Smooth muscle cell (in vitro differentiated cells): ENCODE measurements at regions not wholly inside any gene's neighbourhood (a gene's known extent, or its start where the extent isn't known, plus 50 kb on each side); places are given as distances from the start of the nearest gene placed in this dataset.
"Not testable (repeated sequence)": the region's sequence is repeated elsewhere in the genome, so short reads cannot be mapped to it uniquely, and the experiment has no call there.

Experiments
- DNase-seq: peaks from one replicate; lab custom pipeline; 2025; ENCODE audit not compliant: unreplicated experiment; lab: John Stamatoyannopoulos, UW
- H2AFZ ChIP-seq: fragments of 200-600 bp; sonication (generic); 2 replicates; pipeline ENCODE4 v1.6.0; 2016; ENCODE audit warnings: antibody characterized with exemption, low read depth, mild to moderate bottlenecking
- H3F3A ChIP-seq: fragments of 200-600 bp; sonication (generic); 2 replicates; pipeline ENCODE4 v1.6.0; 2017; ENCODE audit warnings: antibody characterized with exemption, low read depth
- H3K27ac ChIP-seq: fragments of 200-600 bp; sonication (generic); 2 replicates; pipeline ENCODE4 v1.5.1; 2016; ENCODE audit warnings: low read depth, mild to moderate bottlenecking
- H3K27me3 ChIP-seq: fragments of 200-600 bp; sonication (generic); 2 replicates; pipeline ENCODE4 v1.6.1; 2016; ENCODE audit warnings: low read depth, mild to moderate bottlenecking
- H3K36me3 ChIP-seq: fragments of 200-600 bp; sonication (generic); 2 replicates; pipeline ENCODE4 v1.5.1; 2016; ENCODE audit warnings: low read depth
- H3K4me1 ChIP-seq: fragments of 200-600 bp; sonication (generic); 2 replicates; pipeline ENCODE4 v1.5.1; 2016; ENCODE audit warnings: low read depth
- H3K4me2 ChIP-seq: fragments of 200-600 bp; sonication (generic); 2 replicates; pipeline ENCODE4 v1.6.0; 2016; ENCODE audit warnings: mild to moderate bottlenecking
- H3K4me3 ChIP-seq: fragments of 200-600 bp; sonication (generic); 2 replicates; pipeline ENCODE4 v1.5.1; 2016; ENCODE audit warnings: mild to moderate bottlenecking
- H3K79me2 ChIP-seq: fragments of 200-600 bp; sonication (generic); 2 replicates; pipeline ENCODE4 v1.6.0; 2016; ENCODE audit warnings: low read depth, mild to moderate bottlenecking
- H3K9ac ChIP-seq: fragments of 200-600 bp; sonication (generic); 2 replicates; pipeline ENCODE4 v1.6.0; 2016; ENCODE audit warnings: low read depth
- H3K9me3 ChIP-seq: fragments of 200-600 bp; sonication (generic); replicated peaks from 2 replicates; pipeline ENCODE4 v1.5.1; 2016; ENCODE audit warnings: low read depth
- H4K20me1 ChIP-seq: fragments of 200-600 bp; sonication (generic); 2 replicates; pipeline ENCODE4 v1.6.0; 2016; ENCODE audit warnings: low read depth
- CTCF ChIP-seq: fragments of 200-600 bp; sonication (generic); IDR thresholded peaks from 2 replicates; pipeline ENCODE4 v1.5.1; 2017; ENCODE audit warnings: borderline replicate concordance, mild to moderate bottlenecking, antibody characterized with exemption; ENCODE audit not compliant: insufficient read depth, poor library complexity, severe bottlenecking
- WGBS: methylation state at CpG from one replicate; pipeline ENCODE4 v1.1.7; 2016; ENCODE audit warnings: low lambda C conversion rate; 5-methylcytosine and 5-hydroxymethylcytosine counted together

DNA sequence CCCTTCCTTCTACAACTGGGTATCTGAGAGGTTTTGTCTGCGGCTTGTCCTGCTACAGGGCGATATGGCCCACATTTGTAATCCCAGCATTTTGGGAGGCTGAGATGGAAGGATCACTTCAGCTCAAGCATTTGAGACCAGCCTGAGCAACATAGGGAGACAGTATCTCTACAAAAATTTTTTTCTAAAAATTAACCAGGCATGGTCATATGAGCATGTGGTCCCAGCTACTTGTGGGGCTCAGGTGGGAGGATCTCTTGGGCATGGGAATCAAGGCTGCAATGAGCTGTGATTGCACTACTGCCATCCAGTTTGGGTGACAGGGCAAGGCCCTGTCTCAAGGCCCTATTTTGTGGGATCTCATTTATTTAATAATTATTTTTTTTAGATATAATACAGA is 420.6 kb upstream of the PABPC4L start:
- Histone ChIP-seq H3K27ac (peak overlapping the region; percentile 88), H3K9me3 (no peaks in the 10 kb centered on the region), H3K36me3 (no peaks in the 10 kb centered on the region), H3K4me2 (peak overlapping the region; percentile 69), H2AFZ (peak overlapping the region; percentile 91), H3K27me3 (no peaks in the 10 kb centered on the region), H3K4me1 (peaks cover 42% of the 10 kb centered on the region), H3K79me2 (no peaks in the 10 kb centered on the region), H3K9ac (peak overlapping the region; percentile 51), H4K20me1 (no peaks in the 10 kb centered on the region), H3K4me3 (no peak overlapping the region), H3F3A (peaks cover 4% of the 10 kb centered on the region)
- no peak for TF ChIP-seq CTCF
- 61% methylated on average over 2 of the region's 2 CpGs for WGBS
- DNase-seq = no peak

DNA sequence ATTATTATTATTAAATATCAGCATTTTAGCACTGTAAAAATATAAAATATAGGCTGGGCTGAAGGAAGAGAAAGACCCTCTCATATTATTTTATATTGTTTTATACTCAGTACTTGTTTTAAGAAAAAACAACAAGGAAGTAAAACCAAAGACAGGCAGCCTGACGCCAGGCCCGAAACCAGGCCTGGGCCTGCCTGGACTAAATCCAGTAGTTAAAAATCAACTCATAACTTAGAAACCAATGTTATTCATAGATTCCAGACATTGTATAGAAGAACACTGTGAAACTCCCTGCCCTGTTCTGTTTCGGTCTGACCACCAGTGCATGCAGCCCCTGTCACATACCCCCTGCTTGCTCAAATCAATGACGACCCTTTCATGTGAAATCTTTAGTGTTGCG is 420.1 kb upstream of the PABPC4L start:
- H3K4me1 ChIP-seq = peaks cover 42% of the 10 kb centered on the region

DNA sequence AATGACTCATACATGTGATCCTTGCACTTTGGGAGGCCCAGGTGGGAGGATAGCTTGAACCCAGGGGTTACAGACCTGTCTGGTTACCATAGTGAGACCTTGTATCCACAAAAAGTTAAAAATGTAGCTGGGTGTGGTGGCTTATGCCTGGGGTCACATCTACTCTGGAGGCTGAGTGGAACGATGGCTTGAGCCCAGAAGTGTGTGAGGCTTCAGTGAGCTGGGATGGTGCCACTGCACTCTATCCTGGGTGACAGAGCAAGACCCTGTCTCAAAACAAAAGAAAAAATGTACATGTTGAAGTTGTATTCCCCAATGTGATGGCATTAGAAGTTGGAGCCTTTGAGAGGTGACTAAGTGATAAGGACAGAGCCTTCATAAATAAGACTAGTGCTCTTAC is 409.4 kb upstream of the PABPC4L start:
- DNase-seq = no peak
- Histone ChIP-seq H3K9ac (no peak overlapping the region), H3K36me3 (no peaks in the 10 kb centered on the region), H3K4me2 (no peak overlapping the region), H3F3A (no peaks in the 10 kb centered on the region), H4K20me1 (no peaks in the 10 kb centered on the region), H3K9me3 (no peaks in the 10 kb centered on the region), H3K4me1 (no peaks in the 10 kb centered on the region), H2AFZ (no peak overlapping the region), H3K79me2 (no peaks in the 10 kb centered on the region), H3K27ac (no peak overlapping the region), H3K27me3 (no peaks in the 10 kb centered on the region), H3K4me3 (no peak overlapping the region)
- WGBS = 85% methylated on average over 1 of the region's 1 CpG
- TF ChIP-seq CTCF = no peak

More for the DNA sequence above, 420.1 kb upstream of the PABPC4L start:
- not testable (repeated sequence) for H4K20me1 ChIP-seq, H3K79me2 ChIP-seq, DNase-seq, H3K9me3 ChIP-seq, H3K27me3 ChIP-seq, H3F3A ChIP-seq, H3K4me3 ChIP-seq, H3K36me3 ChIP-seq
- Histone ChIP-seq H3K27ac (peak overlapping the region; percentile 88), H3K9ac (peak overlapping the region; percentile 51), H3K4me2 (peak overlapping the region; percentile 69), H2AFZ (peak overlapping the region; percentile 91)
- WGBS = 21% methylated on average over 5 of the region's 5 CpGs

DNA sequence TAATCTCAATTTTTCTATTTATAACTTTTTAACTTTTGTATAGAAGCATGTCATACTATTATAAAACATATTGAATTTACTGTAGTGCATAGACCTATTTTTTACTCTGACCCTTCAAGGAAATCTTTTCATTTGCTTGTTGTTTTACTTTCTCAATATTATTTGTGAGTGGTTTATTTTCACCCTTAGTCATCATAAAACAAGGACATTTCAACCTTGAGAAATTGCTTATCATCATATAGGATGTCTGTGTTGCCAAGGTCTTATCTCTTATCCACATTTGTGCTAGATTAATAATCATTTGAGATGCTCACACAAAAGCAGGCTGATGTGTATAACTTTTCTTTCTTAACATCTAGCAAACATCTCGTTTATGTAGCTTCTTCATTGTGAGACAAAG is 408.6 kb upstream of the PABPC4L start:
- 87% methylated on average over 1 of the region's 1 CpG for WGBS
- H3K27ac ChIP-seq = no peak overlapping the region

More for the DNA sequence above, 408.6 kb upstream of the PABPC4L start:
- Histone ChIP-seq H3K9me3 (no peaks in the 10 kb centered on the region), H3F3A (no peaks in the 10 kb centered on the region), H3K9ac (no peak overlapping the region), H3K36me3 (no peaks in the 10 kb centered on the region), H3K4me2 (no peak overlapping the region), H3K27me3 (no peaks in the 10 kb centered on the region), H3K4me1 (no peaks in the 10 kb centered on the region), H4K20me1 (no peaks in the 10 kb centered on the region), H2AFZ (no peak overlapping the region), H3K79me2 (no peaks in the 10 kb centered on the region), H3K4me3 (no peak overlapping the region)
- DNase-seq = no peak
- TF ChIP-seq CTCF = no peak
